ENCODE measurements at regions not wholly inside any gene's neighbourhood (a gene's known extent, or its start where the extent isn't known, plus 50 kb on each side); places are given as distances from the start of the nearest gene placed in this dataset.

- no peaks in the 10 kb centered on the region for H3K4me1 ChIP-seq (ENCODE audit: control insufficient read depth in 2 of 2, insufficient read depth in 2 of 2, low read length in 1 of 2)
- no peak overlapping the region for H3K27ac ChIP-seq (ENCODE audit: low read depth in 2 of 2, low read length in 1 of 2)
- H3K36me3 ChIP-seq (ENCODE audit: control insufficient read depth in 2 of 2, insufficient read depth in 2 of 2, low read length in 1 of 2), result no peaks in the 10 kb centered on the region
- H3K27me3 ChIP-seq (ENCODE audit: control insufficient read depth in 1 of 2, insufficient read depth in 2 of 2, low read length in 2 of 2), result no peaks in the 10 kb centered on the region
- no peak overlapping the region for H3K4me3 ChIP-seq (ENCODE audit: low read depth in 1 of 2, low read length in 2 of 2)
- no peaks in the 10 kb centered on the region for H3K9me3 ChIP-seq (ENCODE audit: control insufficient read depth in 2 of 2, insufficient read depth in 1 of 2, low read depth in 1 of 2, low read length in 1 of 2)
Measured at GRCh38 chr2:118791483-118791882, 56.0 kb downstream of the EN1 start.

GRCh38 chr2:118786746-118787145 lies 60.7 kb downstream of the EN1 start:
- Histone ChIP-seq H3K36me3 (ENCODE audit: control insufficient read depth in 2 of 2, insufficient read depth in 2 of 2, low read length in 1 of 2) (no peaks in the 10 kb centered on the region), H3K9me3 (ENCODE audit: control insufficient read depth in 2 of 2, insufficient read depth in 1 of 2, low read depth in 1 of 2, low read length in 1 of 2) (no peaks in the 10 kb centered on the region)

GRCh38 chr2:118784860-118785259 lies 62.6 kb downstream of the EN1 start:
- Histone ChIP-seq H3K4me3 (ENCODE audit: low read depth in 1 of 2, low read length in 2 of 2) (no peak overlapping the region), H3K4me1 (ENCODE audit: control insufficient read depth in 2 of 2, insufficient read depth in 2 of 2, low read length in 1 of 2) (no peaks in the 10 kb centered on the region), H3K27me3 (ENCODE audit: control insufficient read depth in 1 of 2, insufficient read depth in 2 of 2, low read length in 2 of 2) (no peaks in the 10 kb centered on the region), H3K9me3 (ENCODE audit: control insufficient read depth in 2 of 2, insufficient read depth in 1 of 2, low read depth in 1 of 2, low read length in 1 of 2) (no peaks in the 10 kb centered on the region), H3K36me3 (ENCODE audit: control insufficient read depth in 2 of 2, insufficient read depth in 2 of 2, low read length in 1 of 2) (no peaks in the 10 kb centered on the region), H3K27ac (ENCODE audit: low read depth in 2 of 2, low read length in 1 of 2) (no peak overlapping the region)
- 79% methylated on average over 6 of the region's 6 CpGs for WGBS, 2 donors

More at GRCh38 chr2:118786746-118787145, 60.7 kb downstream of the EN1 start:
- no peak overlapping the region for H3K27ac ChIP-seq (ENCODE audit: low read depth in 2 of 2, low read length in 1 of 2)
- WGBS, 2 donors, result 49 to 50% methylated on average over 7 of the region's 7 CpGs
- H3K27me3 ChIP-seq (ENCODE audit: control insufficient read depth in 1 of 2, insufficient read depth in 2 of 2, low read length in 2 of 2), result no peaks in the 10 kb centered on the region
- no peak overlapping the region for H3K4me3 ChIP-seq (ENCODE audit: low read depth in 1 of 2, low read length in 2 of 2)
- H3K4me1 ChIP-seq (ENCODE audit: control insufficient read depth in 2 of 2, insufficient read depth in 2 of 2, low read length in 1 of 2), result no peaks in the 10 kb centered on the region

GRCh38 chr2:118779362-118779761 lies 68.1 kb downstream of the EN1 start:
- Histone ChIP-seq H3K27ac (ENCODE audit: low read depth in 2 of 2, low read length in 1 of 2) (no peak overlapping the region), H3K27me3 (ENCODE audit: control insufficient read depth in 1 of 2, insufficient read depth in 2 of 2, low read length in 2 of 2) (peaks cover 2 to 3% of the 10 kb centered on the region in 2 donors), H3K4me3 (ENCODE audit: low read depth in 1 of 2, low read length in 2 of 2) (no peak overlapping the region), H3K9me3 (ENCODE audit: control insufficient read depth in 2 of 2, insufficient read depth in 1 of 2, low read depth in 1 of 2, low read length in 1 of 2) (no peaks in the 10 kb centered on the region), H3K36me3 (ENCODE audit: control insufficient read depth in 2 of 2, insufficient read depth in 2 of 2, low read length in 1 of 2) (no peaks in the 10 kb centered on the region), H3K4me1 (ENCODE audit: control insufficient read depth in 2 of 2, insufficient read depth in 2 of 2, low read length in 1 of 2) (peaks cover 0 to 6% of the 10 kb centered on the region in 2 donors)
- WGBS, 2 donors, result 41 to 50% methylated on average over 1 of the region's 1 CpG

- no peaks in the 10 kb centered on the region for H3K36me3 ChIP-seq (ENCODE audit: control insufficient read depth in 2 of 2, insufficient read depth in 2 of 2, low read length in 1 of 2)
- no peak overlapping the region for H3K27ac ChIP-seq (ENCODE audit: low read depth in 2 of 2, low read length in 1 of 2)
- peak overlapping the region in 1 of 2 donors; percentile 45 for H3K4me3 ChIP-seq (ENCODE audit: low read depth in 1 of 2, low read length in 2 of 2)
- peaks cover 3 to 5% of the 10 kb centered on the region in 2 donors for H3K27me3 ChIP-seq (ENCODE audit: control insufficient read depth in 1 of 2, insufficient read depth in 2 of 2, low read length in 2 of 2)
- H3K4me1 ChIP-seq (ENCODE audit: control insufficient read depth in 2 of 2, insufficient read depth in 2 of 2, low read length in 1 of 2), result peaks cover 0 to 7% of the 10 kb centered on the region in 2 donors
- 1 to 2% methylated on average over 45 of the region's 45 CpGs for WGBS, 2 donors
- H3K9me3 ChIP-seq (ENCODE audit: control insufficient read depth in 2 of 2, insufficient read depth in 1 of 2, low read depth in 1 of 2, low read length in 1 of 2), result no peaks in the 10 kb centered on the region
Measured at GRCh38 chr2:118774458-118775133, 72.9 kb downstream of the EN1 start.

- Histone ChIP-seq H3K4me3 (ENCODE audit: low read depth in 1 of 2, low read length in 2 of 2) (no peak overlapping the region), H3K9me3 (ENCODE audit: control insufficient read depth in 2 of 2, insufficient read depth in 1 of 2, low read depth in 1 of 2, low read length in 1 of 2) (no peaks in the 10 kb centered on the region), H3K27ac (ENCODE audit: low read depth in 2 of 2, low read length in 1 of 2) (no peak overlapping the region), H3K36me3 (ENCODE audit: control insufficient read depth in 2 of 2, insufficient read depth in 2 of 2, low read length in 1 of 2) (no peaks in the 10 kb centered on the region), H3K27me3 (ENCODE audit: control insufficient read depth in 1 of 2, insufficient read depth in 2 of 2, low read length in 2 of 2) (peaks cover 3 to 5% of the 10 kb centered on the region in 2 donors), H3K4me1 (ENCODE audit: control insufficient read depth in 2 of 2, insufficient read depth in 2 of 2, low read length in 1 of 2) (peaks cover 0 to 7% of the 10 kb centered on the region in 2 donors)
- WGBS, 2 donors, result 37 to 48% methylated on average over 7 of the region's 7 CpGs
Measured at GRCh38 chr2:118773826-118774225, 73.6 kb downstream of the EN1 start.

- Histone ChIP-seq H3K9me3 (ENCODE audit: control insufficient read depth in 2 of 2, insufficient read depth in 1 of 2, low read depth in 1 of 2, low read length in 1 of 2) (no peaks in the 10 kb centered on the region), H3K4me3 (ENCODE audit: low read depth in 1 of 2, low read length in 2 of 2) (no peak overlapping the region), H3K36me3 (ENCODE audit: control insufficient read depth in 2 of 2, insufficient read depth in 2 of 2, low read length in 1 of 2) (no peaks in the 10 kb centered on the region), H3K27me3 (ENCODE audit: control insufficient read depth in 1 of 2, insufficient read depth in 2 of 2, low read length in 2 of 2) (peaks cover 3 to 5% of the 10 kb centered on the region in 2 donors), H3K4me1 (ENCODE audit: control insufficient read depth in 2 of 2, insufficient read depth in 2 of 2, low read length in 1 of 2) (peaks cover 0 to 7% of the 10 kb centered on the region in 2 donors), H3K27ac (ENCODE audit: low read depth in 2 of 2, low read length in 1 of 2) (no peak overlapping the region)
- WGBS, 2 donors, result 87% methylated on average over 21 to 22 of the region's 22 CpGs
Measured at GRCh38 chr2:118772487-118773200, 74.8 kb downstream of the EN1 start.

GRCh38 chr2:118769707-118770400 lies 77.6 kb downstream of the EN1 start:
- Histone ChIP-seq H3K27me3 (ENCODE audit: control insufficient read depth in 1 of 2, insufficient read depth in 2 of 2, low read length in 2 of 2) (peaks cover 3 to 5% of the 10 kb centered on the region in 2 donors), H3K9me3 (ENCODE audit: control insufficient read depth in 2 of 2, insufficient read depth in 1 of 2, low read depth in 1 of 2, low read length in 1 of 2) (no peaks in the 10 kb centered on the region), H3K4me3 (ENCODE audit: low read depth in 1 of 2, low read length in 2 of 2) (no peak overlapping the region), H3K36me3 (ENCODE audit: control insufficient read depth in 2 of 2, insufficient read depth in 2 of 2, low read length in 1 of 2) (no peaks in the 10 kb centered on the region), H3K4me1 (ENCODE audit: control insufficient read depth in 2 of 2, insufficient read depth in 2 of 2, low read length in 1 of 2) (peaks cover 0 to 6% of the 10 kb centered on the region in 2 donors), H3K27ac (ENCODE audit: low read depth in 2 of 2, low read length in 1 of 2) (no peak overlapping the region)
- 70 to 89% methylated on average over 6 of the region's 6 CpGs for WGBS, 2 donors

- Histone ChIP-seq H3K9me3 (ENCODE audit: control insufficient read depth in 2 of 2, insufficient read depth in 1 of 2, low read depth in 1 of 2, low read length in 1 of 2) (no peaks in the 10 kb centered on the region), H3K36me3 (ENCODE audit: control insufficient read depth in 2 of 2, insufficient read depth in 2 of 2, low read length in 1 of 2) (no peaks in the 10 kb centered on the region), H3K27me3 (ENCODE audit: control insufficient read depth in 1 of 2, insufficient read depth in 2 of 2, low read length in 2 of 2) (peaks cover 0 to 2% of the 10 kb centered on the region in 2 donors), H3K4me1 (ENCODE audit: control insufficient read depth in 2 of 2, insufficient read depth in 2 of 2, low read length in 1 of 2) (no peaks in the 10 kb centered on the region), H3K27ac (ENCODE audit: low read depth in 2 of 2, low read length in 1 of 2) (no peak overlapping the region), H3K4me3 (ENCODE audit: low read depth in 1 of 2, low read length in 2 of 2) (no peak overlapping the region)
- 37 to 48% methylated on average over 6 of the region's 6 CpGs for WGBS, 2 donors
Measured at GRCh38 chr2:118766871-118767270, 80.6 kb downstream of the EN1 start.
